Fibroblast of mammary gland (primary cell): ENCODE measurements at regions not wholly inside any gene's neighbourhood (a gene's known extent, or its start where the extent isn't known, plus 50 kb on each side); places are given as distances from the start of the nearest gene placed in this dataset.

Experiments
- DNase-seq: peaks from one replicate; pipeline ENCODE4 v3.0.0-alpha.2; 2010; ENCODE audit warnings: low read depth
- H3K4me3 ChIP-seq: 2 replicates; pipeline ENCODE4 v1.5.1; 2011; ENCODE audit warnings: low read depth, mild to moderate bottlenecking, low read length, moderate library complexity; ENCODE audit not compliant: control insufficient read depth
- CTCF ChIP-seq: conservative IDR thresholded peaks from 2 replicates; pipeline ENCODE4 v1.5.1; 2011; ENCODE audit warnings: low read depth, low read length, inconsistent platforms; ENCODE audit not compliant: control insufficient read depth, insufficient read depth

GRCh38 chr12:92444763-92445162, 258.0 kb upstream of the PLEKHG7 start:
- no peak overlapping the region for H3K4me3 ChIP-seq
- no peak for DNase-seq
- TF ChIP-seq CTCF: no peak

- DNase-seq: peak; percentile 21
- no peak for TF ChIP-seq CTCF
- no peak overlapping the region for H3K4me3 ChIP-seq
Observed at GRCh38 chr12:92442782-92443181, 260.0 kb upstream of the PLEKHG7 start.

- no peak for DNase-seq
- no peak for TF ChIP-seq CTCF
- H3K4me3 ChIP-seq: no peak overlapping the region
Observed at GRCh38 chr12:92440072-92440471, 262.7 kb upstream of the PLEKHG7 start.

GRCh38 chr12:92439420-92439805, 263.4 kb upstream of the PLEKHG7 start:
- TF ChIP-seq CTCF: no peak
- peak; percentile 87 for DNase-seq
- H3K4me3 ChIP-seq: no peak overlapping the region

GRCh38 chr12:92438641-92439419, 264.0 kb upstream of the PLEKHG7 start:
- H3K4me3 ChIP-seq: no peak overlapping the region
- DNase-seq: peak; percentile 72
- no peak for TF ChIP-seq CTCF

- no peak for TF ChIP-seq CTCF
- H3K4me3 ChIP-seq: no peak overlapping the region
- no peak for DNase-seq
Observed at GRCh38 chr12:92437452-92437851, 265.3 kb upstream of the PLEKHG7 start.
